Muscle layer of duodenum (tissue), 2 donors: ENCODE measurements at regions not wholly inside any gene's neighbourhood (a gene's known extent, or its start where the extent isn't known, plus 50 kb on each side); places are given as distances from the start of the nearest gene placed in this dataset.

ENCODE experiments used
- H3K27ac ChIP-seq: one replicate; pipeline ENCODE4 v1.7.0; 2013; ENCODE audit warnings: mild to moderate bottlenecking, low read length
- H3K27me3 ChIP-seq: one replicate; pipeline ENCODE4 v1.7.0; 2013; ENCODE audit warnings: low read depth, mild to moderate bottlenecking, control low read depth, low read length
- H3K36me3 ChIP-seq, 2 donors: one replicate each; pipeline ENCODE4 v1.7.0; 2013; ENCODE audit warnings: low read length in 2 of 2, control low read depth in 1 of 2, mild to moderate bottlenecking in 1 of 2; ENCODE audit not compliant: insufficient read depth in 2 of 2, control insufficient read depth in 1 of 2
- H3K4me1 ChIP-seq, 2 donors: one replicate each; pipeline ENCODE4 v1.7.0; 2013; ENCODE audit warnings: low read length in 2 of 2, mild to moderate bottlenecking in 2 of 2, control low read depth in 1 of 2, moderate library complexity in 1 of 2; ENCODE audit not compliant: insufficient read depth in 2 of 2, control insufficient read depth in 1 of 2
- H3K4me3 ChIP-seq, 2 donors: one replicate each; pipeline ENCODE4 v1.7.0; 2013; ENCODE audit warnings: low read length in 2 of 2, low read depth in 1 of 2, mild to moderate bottlenecking in 1 of 2
- H3K9me3 ChIP-seq, 2 donors: one replicate each; pipeline ENCODE4 v1.7.0; 2013; ENCODE audit warnings: low read length in 2 of 2, control low read depth in 1 of 2, mild to moderate bottlenecking in 1 of 2; ENCODE audit not compliant: control insufficient read depth in 1 of 2
- donor health status: healthy.

DNA sequence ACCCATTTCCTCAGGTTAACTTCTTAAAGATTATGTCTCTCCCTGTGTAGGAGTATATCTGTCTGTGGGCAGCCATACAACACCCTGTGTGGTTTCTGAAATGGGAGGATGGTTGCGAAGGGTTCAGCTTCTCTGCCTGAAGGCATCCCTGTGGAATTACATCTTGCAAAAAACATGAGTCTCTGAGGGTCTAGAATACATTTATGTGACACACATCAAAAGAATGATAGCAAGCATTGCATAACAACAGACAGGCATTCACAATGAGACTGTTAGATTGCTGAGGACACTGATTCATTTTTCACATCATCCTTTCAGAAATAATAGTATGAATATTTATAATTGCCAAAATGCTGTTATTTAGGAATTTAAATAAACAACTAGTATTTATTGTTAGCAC is 670.9 kb downstream of the HTR1B start:
- H3K4me1 ChIP-seq: no peaks in the 10 kb centered on the region
- H3K36me3 ChIP-seq: no peaks in the 10 kb centered on the region
- H3K4me3 ChIP-seq: no peak overlapping the region
- no peak overlapping the region for H3K27ac ChIP-seq
- no peaks in the 10 kb centered on the region for H3K9me3 ChIP-seq
- no peaks in the 10 kb centered on the region for H3K27me3 ChIP-seq

DNA sequence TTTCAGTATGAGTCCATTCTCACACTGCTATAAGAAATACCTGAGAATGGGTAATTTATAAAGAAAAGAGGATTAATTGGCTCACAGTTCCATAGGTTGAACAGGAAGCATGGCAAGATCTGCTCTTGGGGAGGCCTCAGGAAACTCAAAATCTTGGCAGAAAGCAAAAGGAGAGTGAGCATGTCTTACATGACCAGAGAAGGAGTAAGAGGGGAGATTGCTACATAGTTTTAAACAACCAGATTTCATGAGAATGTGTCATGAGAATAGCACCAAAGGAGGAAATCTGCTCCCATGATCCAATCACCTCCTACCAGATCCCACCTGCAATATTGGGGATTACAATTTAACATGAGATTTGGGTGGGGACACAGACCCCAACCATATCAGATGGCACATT is 672.4 kb downstream of the HTR1B start:
- Histone ChIP-seq H3K27me3 (no peaks in the 10 kb centered on the region), H3K4me3 (no peak overlapping the region), H3K9me3 (no peaks in the 10 kb centered on the region), H3K36me3 (no peaks in the 10 kb centered on the region), H3K4me1 (no peaks in the 10 kb centered on the region), H3K27ac (no peak overlapping the region)

DNA sequence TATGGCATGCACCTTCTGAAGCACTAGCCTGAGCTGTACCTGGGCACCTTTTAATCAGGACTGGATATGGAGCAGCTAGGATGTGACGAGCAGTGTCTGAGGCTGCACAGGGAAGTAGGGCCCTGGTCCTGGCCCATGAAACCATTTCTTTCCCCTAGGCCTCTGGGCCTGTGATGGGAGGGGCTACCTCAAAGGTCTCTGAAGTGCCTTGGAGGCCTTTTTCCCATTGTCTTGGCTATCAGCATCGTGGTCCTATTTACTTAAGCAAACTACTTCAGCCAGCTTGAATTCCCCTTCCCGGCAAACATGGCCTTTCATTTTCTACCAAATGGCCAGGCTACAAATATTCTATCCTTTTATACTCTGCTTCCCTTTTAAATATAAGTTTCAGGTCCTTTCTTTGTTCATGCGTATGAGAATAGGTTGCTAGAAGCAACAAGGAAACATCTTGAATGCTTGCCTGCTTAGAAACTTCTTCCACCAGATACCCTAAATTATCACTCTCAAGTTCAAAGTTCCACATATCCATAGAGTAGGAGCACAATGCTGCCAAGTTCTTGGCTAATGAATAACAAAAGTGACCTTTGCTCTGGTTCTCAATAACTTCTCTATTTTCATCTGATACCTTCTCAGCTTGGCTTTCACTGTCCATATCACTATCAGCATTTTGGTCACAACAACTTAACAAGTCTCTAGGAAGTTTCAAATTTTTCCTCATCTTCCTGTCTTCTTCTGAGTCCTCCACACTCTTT is 673.1 kb downstream of the HTR1B start:
- Histone ChIP-seq H3K27me3 (no peaks in the 10 kb centered on the region), H3K4me1 (no peaks in the 10 kb centered on the region), H3K36me3 (no peaks in the 10 kb centered on the region), H3K4me3 (no peak overlapping the region), H3K27ac (peak overlapping the region; percentile 26), H3K9me3 (no peaks in the 10 kb centered on the region)

DNA sequence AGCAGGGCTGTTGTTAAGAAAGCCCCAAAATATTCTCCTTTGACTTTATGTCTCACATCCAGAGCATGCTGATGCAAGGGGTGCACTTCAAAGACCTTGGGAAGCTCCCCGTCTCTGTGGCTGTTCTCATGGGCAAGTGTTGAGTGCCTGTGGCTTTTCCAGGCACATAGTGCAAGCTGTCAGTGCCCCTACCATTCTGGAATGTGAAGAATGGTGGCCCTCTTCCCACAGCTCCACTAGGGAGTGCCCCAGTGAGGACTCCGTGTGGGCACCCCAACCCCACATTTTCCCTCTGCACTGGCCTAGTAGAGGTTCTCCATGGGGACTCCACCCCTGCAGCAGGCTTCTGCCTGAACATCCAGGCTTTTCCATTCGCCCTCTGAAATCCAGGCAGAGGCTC is 673.7 kb downstream of the HTR1B start:
- no peaks in the 10 kb centered on the region for H3K27me3 ChIP-seq
- H3K4me1 ChIP-seq: no peaks in the 10 kb centered on the region
- H3K9me3 ChIP-seq: no peaks in the 10 kb centered on the region
- no peak overlapping the region for H3K27ac ChIP-seq
- no peak overlapping the region for H3K4me3 ChIP-seq
- H3K36me3 ChIP-seq: no peaks in the 10 kb centered on the region

DNA sequence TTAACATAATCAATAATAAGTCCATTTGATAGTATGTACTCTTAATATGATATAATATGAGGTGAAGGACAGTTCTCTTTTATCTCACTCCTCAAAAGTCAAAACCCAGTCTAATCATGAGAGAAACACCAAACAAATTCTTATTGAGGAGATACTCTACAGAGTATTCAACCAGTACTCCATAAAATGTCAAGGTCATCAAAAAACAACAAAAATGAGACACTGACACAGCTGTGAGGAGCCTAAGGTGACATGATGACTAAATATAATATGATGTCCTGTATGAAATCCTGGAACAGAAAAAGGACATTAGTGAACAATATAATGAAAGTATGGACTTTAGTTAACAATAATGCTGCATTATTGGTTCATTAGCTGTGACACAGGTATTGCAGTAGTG is 675.1 kb downstream of the HTR1B start:
- Histone ChIP-seq H3K27ac (no peak overlapping the region), H3K4me1 (no peaks in the 10 kb centered on the region), H3K36me3 (no peaks in the 10 kb centered on the region), H3K9me3 (no peaks in the 10 kb centered on the region), H3K27me3 (no peaks in the 10 kb centered on the region), H3K4me3 (no peak overlapping the region)

DNA sequence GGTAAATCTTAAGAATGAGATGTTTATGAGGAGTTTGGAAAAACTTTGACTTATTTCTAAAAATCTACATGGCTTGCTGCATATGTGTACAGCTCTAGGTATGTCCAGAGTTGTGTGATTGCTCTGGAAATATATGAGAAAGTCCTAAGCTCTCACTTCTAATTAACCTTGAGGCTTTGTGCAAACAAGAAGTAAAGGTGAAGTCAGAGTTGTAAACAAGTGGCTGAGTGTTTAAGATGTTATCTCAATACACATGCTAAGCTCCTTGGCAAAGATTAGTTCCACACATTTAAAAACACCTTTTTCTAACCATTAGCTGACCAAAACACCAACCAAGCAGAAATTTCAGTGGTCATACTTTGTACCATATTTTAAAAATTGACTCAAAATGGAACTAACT is 684.2 kb downstream of the HTR1B start:
- no peaks in the 10 kb centered on the region for H3K4me1 ChIP-seq
- no peak overlapping the region for H3K4me3 ChIP-seq
- no peak overlapping the region for H3K27ac ChIP-seq
- no peaks in the 10 kb centered on the region for H3K27me3 ChIP-seq
- H3K9me3 ChIP-seq: no peaks in the 10 kb centered on the region
- no peaks in the 10 kb centered on the region for H3K36me3 ChIP-seq

DNA sequence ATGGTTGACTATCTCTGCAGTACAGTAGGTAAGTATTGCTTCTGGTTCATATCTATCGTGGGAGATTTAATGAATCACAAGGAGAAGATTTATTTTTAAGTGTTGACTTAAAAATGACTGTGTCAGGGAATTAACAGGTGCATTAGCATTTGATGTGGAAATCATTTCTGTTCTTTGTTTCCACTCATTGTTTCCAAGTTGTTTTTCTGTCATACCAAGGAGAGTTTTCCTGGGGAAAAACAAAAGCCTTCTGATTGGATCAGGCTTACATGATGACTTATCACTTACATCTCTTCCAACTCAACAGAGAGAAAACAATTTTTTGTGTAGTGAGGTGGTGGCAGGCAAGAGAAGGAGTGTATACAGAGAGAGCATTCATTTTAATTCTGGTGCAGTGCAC is 686.4 kb downstream of the HTR1B start:
- H3K4me1 ChIP-seq: no peaks in the 10 kb centered on the region
- H3K27me3 ChIP-seq: no peaks in the 10 kb centered on the region
- no peak overlapping the region for H3K27ac ChIP-seq
- no peak overlapping the region for H3K4me3 ChIP-seq
- H3K9me3 ChIP-seq: no peaks in the 10 kb centered on the region
- no peaks in the 10 kb centered on the region for H3K36me3 ChIP-seq

DNA sequence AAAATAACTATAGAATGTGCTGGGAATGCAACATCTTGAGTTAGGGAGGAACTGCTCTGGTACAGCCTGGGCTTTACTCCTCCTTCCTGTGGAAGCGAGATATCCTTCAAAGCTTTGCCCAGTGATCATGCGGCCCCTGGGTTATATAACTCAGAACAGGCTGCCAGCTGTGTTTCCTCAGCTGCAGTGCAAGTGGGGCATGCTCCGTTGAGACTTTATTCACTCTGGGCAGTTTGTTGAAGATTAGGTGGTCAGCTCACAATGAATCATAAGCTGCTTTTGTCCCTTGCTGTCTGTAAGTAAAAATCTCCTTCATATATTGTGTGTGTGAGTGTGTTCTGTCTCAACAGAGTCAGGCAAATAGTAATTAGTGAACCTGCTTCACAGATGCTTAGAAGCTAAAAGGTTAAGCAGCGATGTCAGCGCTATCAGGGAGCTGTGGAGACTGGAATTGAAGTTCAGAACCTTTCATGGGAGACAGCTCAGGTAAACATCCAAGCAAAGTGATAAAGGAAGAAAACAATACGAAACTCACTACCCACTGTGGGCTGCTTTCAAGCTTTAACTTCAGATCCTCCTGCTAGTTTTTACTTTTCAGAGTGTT is 688.4 kb downstream of the HTR1B start:
- H3K4me1 ChIP-seq: no peaks in the 10 kb centered on the region
- no peak overlapping the region for H3K27ac ChIP-seq
- no peak overlapping the region for H3K4me3 ChIP-seq
- no peaks in the 10 kb centered on the region for H3K9me3 ChIP-seq
- no peaks in the 10 kb centered on the region for H3K27me3 ChIP-seq
- no peaks in the 10 kb centered on the region for H3K36me3 ChIP-seq

DNA sequence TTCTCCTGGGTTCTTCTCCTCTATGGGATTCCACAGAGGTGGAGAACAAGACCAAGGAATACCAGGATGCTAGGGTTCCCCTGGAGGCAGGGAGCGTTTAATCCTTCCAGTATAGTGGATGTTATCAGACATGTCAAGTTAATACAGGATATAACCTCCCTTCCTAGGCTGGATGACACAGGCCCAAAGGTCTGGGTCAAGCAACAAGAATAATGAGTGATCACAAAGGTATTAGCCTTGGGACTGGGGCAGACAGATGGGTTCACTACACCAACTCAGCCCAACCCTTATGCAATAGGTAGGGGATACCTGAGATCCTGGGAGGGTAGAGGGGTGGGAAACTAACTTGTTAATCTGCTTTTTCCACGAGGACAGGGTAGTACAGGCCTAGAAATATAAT is 690.3 kb downstream of the HTR1B start:
- Histone ChIP-seq H3K27ac (no peak overlapping the region), H3K4me1 (no peaks in the 10 kb centered on the region), H3K36me3 (no peaks in the 10 kb centered on the region), H3K27me3 (no peaks in the 10 kb centered on the region), H3K9me3 (no peaks in the 10 kb centered on the region), H3K4me3 (no peak overlapping the region)

DNA sequence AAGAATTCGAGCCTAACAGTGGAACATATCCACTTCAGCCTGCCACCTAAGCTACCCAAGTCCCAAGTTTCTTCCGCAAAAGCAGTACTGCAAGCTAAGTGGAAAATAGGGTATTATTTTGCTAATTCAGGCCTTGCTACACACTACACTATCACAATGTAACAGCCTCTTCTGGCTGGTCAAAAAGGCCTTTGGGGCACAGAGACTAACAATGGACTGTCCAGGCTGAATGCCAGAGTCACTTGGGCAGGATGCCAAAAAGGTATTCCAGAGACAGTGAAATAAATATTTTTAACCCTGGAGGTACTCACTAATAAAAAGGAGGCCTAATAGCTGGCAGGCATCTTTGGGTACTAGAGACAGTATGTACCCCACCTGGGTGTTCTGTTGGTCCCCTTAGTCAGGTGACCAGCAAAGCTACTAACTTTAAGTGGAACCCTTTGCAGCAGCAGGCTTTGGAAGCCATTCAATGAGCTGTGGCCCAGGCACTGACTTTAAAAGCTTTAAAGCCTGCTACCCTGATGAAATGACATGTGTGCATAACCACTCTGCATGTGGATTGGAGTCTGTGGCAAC is 692.1 kb downstream of the HTR1B start:
- H3K27me3 ChIP-seq: no peaks in the 10 kb centered on the region
- H3K9me3 ChIP-seq: no peaks in the 10 kb centered on the region
- no peak overlapping the region for H3K27ac ChIP-seq

DNA sequence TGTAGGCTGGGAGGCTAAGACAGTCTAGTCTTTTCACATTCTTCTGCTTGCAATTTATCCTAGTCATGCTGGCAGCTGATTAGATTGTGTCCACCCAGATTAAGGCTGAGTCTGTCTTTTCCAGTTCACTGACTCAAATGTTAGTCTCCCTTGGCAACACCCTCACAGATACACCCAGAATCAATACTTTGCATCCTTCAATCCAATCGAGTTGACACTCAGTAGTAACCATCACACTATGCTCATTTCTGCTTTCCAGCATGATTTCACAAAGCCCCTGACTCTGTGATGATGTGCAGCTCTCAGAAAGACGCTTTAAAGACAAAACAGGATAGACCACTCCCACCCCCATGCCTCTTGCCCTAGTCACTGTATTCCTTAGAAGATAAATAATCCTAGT is 693.0 kb downstream of the HTR1B start:
- no peak overlapping the region for H3K27ac ChIP-seq
- H3K4me1 ChIP-seq: no peaks in the 10 kb centered on the region
- no peaks in the 10 kb centered on the region for H3K36me3 ChIP-seq
- H3K27me3 ChIP-seq: no peaks in the 10 kb centered on the region
- no peak overlapping the region for H3K4me3 ChIP-seq
- H3K9me3 ChIP-seq: no peaks in the 10 kb centered on the region

More for the DNA sequence above, 692.1 kb downstream of the HTR1B start:
- Histone ChIP-seq H3K4me3 (no peak overlapping the region), H3K4me1 (no peaks in the 10 kb centered on the region), H3K36me3 (no peaks in the 10 kb centered on the region)
